Body of pancreas (tissue), 4 donors: ENCODE measurements at regions not wholly inside any gene's neighbourhood (a gene's known extent, or its start where the extent isn't known, plus 50 kb on each side); places are given as distances from the start of the nearest gene placed in this dataset.

Experiments
- ATAC-seq: fragments of 150-250 bp; one replicate; pipeline ENCODE4 v1.9.1; 2016
- DNase-seq, 4 donors: peaks; one replicate each; pipeline ENCODE4 v3.0.0-alpha.2; 2019
- H3K27ac ChIP-seq, 4 donors: fragments of 200-600 bp; sonication (generic); 1 replicate in 3 of 4; 2 replicates in 1 of 4; pipeline versions ENCODE4 v1.5.1 to v1.6.1; 2016 to 2019; ENCODE audit warnings: mild to moderate bottlenecking in 1 of 4, mixed read lengths in 1 of 4, moderate library complexity in 1 of 4
- H3K27me3 ChIP-seq, 2 donors: fragments of 200-600 bp; sonication (generic); one replicate each; pipeline ENCODE4 v1.6.0; 2016; ENCODE audit warnings: mild to moderate bottlenecking in 1 of 2
- H3K36me3 ChIP-seq, 2 donors: fragments of 200-600 bp; sonication (generic); replicated peaks in 1 of 2; 2 replicates each; pipeline ENCODE4 v1.5.1; 2016; ENCODE audit warnings: low read depth in 2 of 2; ENCODE audit not compliant: insufficient read depth in 1 of 2
- H3K4me1 ChIP-seq: fragments of 200-600 bp; sonication (generic); one replicate; pipeline ENCODE4 v1.6.0; 2016
- H3K4me3 ChIP-seq, 2 donors: fragments of 200-600 bp; sonication (generic); 1 replicate in 1 of 2; 2 replicates in 1 of 2; pipeline ENCODE4 v1.5.1; 2016 to 2019
- H3K9me3 ChIP-seq, 3 donors: fragments of 200-600 bp; sonication (generic); 1 replicate in 2 of 3; 2 replicates in 1 of 3; pipeline ENCODE4 v1.5.1; 2016
- CTCF ChIP-seq, 7 experiments: fragments of 450-650 bp in 4 of 7; fragments of 200-600 bp in 3 of 7; sonication (generic) in 3 of 7; IDR thresholded peaks; one replicate each; pipeline ENCODE4 v1.5.1; 2016 to 2019; ENCODE audit warnings: antibody characterized with exemption in 7 of 7
- POLR2A ChIP-seq, 3 donors: fragments of 450-650 bp; IDR thresholded peaks; one replicate each; pipeline ENCODE4 v1.6.1; 2016; ENCODE audit warnings: antibody characterized with exemption in 3 of 3, mild to moderate bottlenecking in 2 of 3
- WGBS, 2 donors: methylation state at CpG; one replicate each; pipeline ENCODE4 v1.1.5; 2017; 5-methylcytosine and 5-hydroxymethylcytosine counted together
- intact Hi-C: fragments of 100-400 bp; cut with DNase I; formaldehyde crosslinking; loops from one replicate; pipeline ENCODE4 v1.15.1; 2023

- Histone ChIP-seq H3K27ac (no peak overlapping the region), H3K4me1 (peaks cover 24% of the 10 kb centered on the region), H3K4me3 (no peak overlapping the region), H3K9me3 (no peaks in the 10 kb centered on the region), H3K27me3 (no peaks in the 10 kb centered on the region), H3K36me3 (no peaks in the 10 kb centered on the region)
- ATAC-seq (no peak), DNase-seq (no peak)
- WGBS, 2 donors, result 73 to 77% methylated on average over 15 to 22 of the region's 24 CpGs
- TF ChIP-seq POLR2A (IDR thresholded peaks at IDR 0.05) (no peak), CTCF (IDR thresholded peaks at IDR 0.05) (no peak)
- intact Hi-C loops, result no loop called here
Observed at GRCh38 chr1:47555841-47556560, 118.2 kb downstream of the FOXD2 start.

DNA sequence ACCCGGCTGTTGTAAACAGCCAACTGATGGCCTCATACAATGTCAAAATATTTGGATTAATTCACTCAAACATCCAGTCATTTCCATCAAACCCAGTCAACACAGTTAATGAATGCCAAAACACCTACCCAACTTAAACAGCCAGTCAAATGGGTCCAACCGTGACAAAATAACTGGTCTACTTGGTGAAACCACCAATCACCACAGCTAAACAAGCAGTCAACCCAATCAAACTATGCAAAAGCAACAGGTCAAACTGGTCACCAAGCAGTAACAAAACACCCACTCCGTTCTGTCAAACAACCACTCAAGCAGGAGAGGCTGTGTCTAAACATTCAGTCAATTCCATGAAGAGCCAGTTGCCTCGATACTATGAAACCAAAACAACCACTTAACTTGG, 119.2 kb downstream of the FOXD2 start:
- DNase-seq (no peak), ATAC-seq (no peak)
- no peaks in the 10 kb centered on the region for H3K27me3 ChIP-seq
- intact Hi-C loops, result no loop called here
- H3K4me1 ChIP-seq, result peaks cover 24% of the 10 kb centered on the region
- TF ChIP-seq CTCF (IDR thresholded peaks at IDR 0.05) (no peak), POLR2A (IDR thresholded peaks at IDR 0.05) (no peak)
- WGBS, 2 donors, result 76 to 91% methylated on average over 4 of the region's 4 CpGs
- no peak overlapping the region for H3K27ac ChIP-seq
- no peaks in the 10 kb centered on the region for H3K36me3 ChIP-seq
- H3K4me3 ChIP-seq, result no peak overlapping the region
- H3K9me3 ChIP-seq, result no peaks in the 10 kb centered on the region

DNA sequence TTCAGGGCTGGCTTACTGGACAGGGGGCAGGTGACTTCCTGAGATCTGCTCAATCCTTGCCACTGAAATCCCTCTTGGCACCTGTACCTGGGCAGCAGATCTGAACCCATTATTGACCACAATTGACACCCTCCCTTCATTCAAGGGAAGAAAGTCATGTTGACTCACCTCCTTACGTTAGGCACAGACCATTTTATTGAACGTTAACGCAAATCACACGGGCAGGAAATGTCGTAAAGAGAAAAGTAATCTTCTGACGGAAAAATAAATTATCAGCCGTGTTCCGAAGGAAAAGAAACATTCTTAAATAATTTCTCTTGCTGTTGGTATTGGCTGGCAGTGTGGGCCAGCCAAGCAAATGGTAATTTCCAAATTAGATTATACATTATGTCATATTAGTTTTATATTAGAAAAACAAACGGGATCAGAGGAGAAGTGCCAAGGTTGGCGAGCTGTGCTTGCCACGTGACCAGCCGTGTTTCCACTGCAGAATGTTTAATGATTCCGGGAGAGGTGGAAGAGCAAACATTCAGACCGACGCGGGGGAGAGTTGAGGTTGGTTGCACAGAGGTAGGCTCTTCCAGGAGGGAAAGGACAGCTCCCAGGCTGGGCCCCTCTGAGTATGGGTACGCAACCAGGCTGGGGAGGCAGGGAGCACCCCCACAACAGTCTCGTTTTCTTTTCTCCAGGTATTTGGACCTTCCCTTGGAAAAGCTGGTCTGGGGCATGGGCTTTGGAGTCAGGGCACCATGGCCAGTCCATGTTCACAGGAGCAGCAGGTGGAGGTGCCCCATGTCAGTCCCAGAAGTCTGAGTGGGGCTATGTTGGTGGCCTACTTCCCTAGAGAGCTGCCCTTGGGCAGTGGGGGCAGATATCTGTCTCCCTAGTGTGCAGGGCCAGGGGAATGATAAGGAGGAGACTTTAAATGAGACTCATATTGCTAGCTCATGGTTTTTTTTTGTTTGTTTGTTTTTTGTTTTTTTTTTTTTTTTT, 121.1 kb downstream of the FOXD2 start:
- no peak overlapping the region for H3K4me3 ChIP-seq
- ATAC-seq, result peak; percentile 87
- peaks cover 24% of the 10 kb centered on the region for H3K4me1 ChIP-seq
- intact Hi-C loops, result no loop called here
- H3K36me3 ChIP-seq, result no peaks in the 10 kb centered on the region
- H3K27ac ChIP-seq, result peak overlapping the region; percentile 63 to 79 (median 67)
- TF ChIP-seq CTCF (IDR thresholded peaks at IDR 0.05) (no peak), POLR2A (IDR thresholded peaks at IDR 0.05) (peak in 2 of 3 donors; percentile 70 to 76)
- H3K9me3 ChIP-seq, result no peaks in the 10 kb centered on the region
- DNase-seq, result peak; percentile 66 to 79 (median 71)
- 16 to 19% methylated on average over 18 of the region's 18 CpGs for WGBS, 2 donors
- H3K27me3 ChIP-seq, result no peaks in the 10 kb centered on the region

- intact Hi-C loops, result no loop called here
- H3K27me3 ChIP-seq, result no peaks in the 10 kb centered on the region
- H3K36me3 ChIP-seq, result no peaks in the 10 kb centered on the region
- WGBS, 2 donors, result 33 to 42% methylated on average over 7 of the region's 7 CpGs
- TF ChIP-seq CTCF (IDR thresholded peaks at IDR 0.05), result no peak
- no peak for TF ChIP-seq POLR2A (IDR thresholded peaks at IDR 0.05)
- H3K4me1 ChIP-seq, result peaks cover 24% of the 10 kb centered on the region
- H3K27ac ChIP-seq, result peak overlapping the region in 2 of 4 donors; percentile 24 to 45
- H3K9me3 ChIP-seq, result no peaks in the 10 kb centered on the region
- DNase-seq (peak; percentile 44 to 70 (median 58)), ATAC-seq (peak; percentile 38)
- no peak overlapping the region for H3K4me3 ChIP-seq
Observed at GRCh38 chr1:47559944-47560695, 122.3 kb downstream of the FOXD2 start.
